Left lobe of liver (tissue), 2 donors: ENCODE measurements at regions not wholly inside any gene's neighbourhood (a gene's known extent, or its start where the extent isn't known, plus 50 kb on each side); places are given as distances from the start of the nearest gene placed in this dataset.

ENCODE experiments used
- ATAC-seq: fragments of 200-7000 bp; cut with Tn5 transposase; one replicate; pipeline ENCODE4 v1.9.1; 2020; ENCODE audit warnings: mild to moderate bottlenecking, moderate library complexity
- DNase-seq: peaks from one replicate; pipeline ENCODE4 v3.0.0-alpha.2; 2020; ENCODE audit warnings: low spot score
- donor health status: DM: no; HTN: no; CAD: no; lungs with moderate emphysema.
- donor health status: DM: no; HTN: yes; CAD: no.

GRCh38 chr6:105967917-105968602 is 118.1 kb upstream of the PRDM1 start:
- ATAC-seq (no peak), DNase-seq (no peak)

GRCh38 chr6:105966481-105966880 is 119.7 kb upstream of the PRDM1 start:
- ATAC-seq (no peak), DNase-seq (no peak)

- DNase-seq (no peak), ATAC-seq (no peak)
These were observed 121.0 kb upstream of the PRDM1 start for GRCh38 chr6:105964979-105965760.

- ATAC-seq = no peak
- DNase-seq = no peak
These were observed 132.0 kb upstream of the PRDM1 start for GRCh38 chr6:105954148-105954547.

- no peak for ATAC-seq
- no peak for DNase-seq
These were observed 133.1 kb upstream of the PRDM1 start for GRCh38 chr6:105952772-105953690.

GRCh38 chr6:105952326-105952725 is 133.8 kb upstream of the PRDM1 start:
- DNase-seq (no peak), ATAC-seq (no peak)

- ATAC-seq (no peak), DNase-seq (no peak)
These were observed 134.8 kb upstream of the PRDM1 start for GRCh38 chr6:105951322-105951721.

- no peak for ATAC-seq
- no peak for DNase-seq
These were observed 136.3 kb upstream of the PRDM1 start for GRCh38 chr6:105949869-105950268.

- ATAC-seq (no peak), DNase-seq (no peak)
These were observed 142.6 kb upstream of the PRDM1 start for GRCh38 chr6:105943514-105943913.

GRCh38 chr6:105941621-105942412 is 144.3 kb upstream of the PRDM1 start:
- DNase-seq (no peak), ATAC-seq (no peak)

- ATAC-seq (no peak), DNase-seq (no peak)
These were observed 145.1 kb upstream of the PRDM1 start for GRCh38 chr6:105940990-105941389.

- DNase-seq (no peak), ATAC-seq (no peak)
These were observed 149.2 kb upstream of the PRDM1 start for GRCh38 chr6:105936972-105937371.

- DNase-seq = no peak
- no peak for ATAC-seq
These were observed 150.7 kb upstream of the PRDM1 start for GRCh38 chr6:105935416-105935815.

- DNase-seq (no peak), ATAC-seq (no peak)
These were observed 151.4 kb upstream of the PRDM1 start for GRCh38 chr6:105934708-105935107.

GRCh38 chr6:105932440-105932839 is 153.7 kb upstream of the PRDM1 start:
- DNase-seq = no peak
- ATAC-seq = no peak

- DNase-seq = no peak
- ATAC-seq = no peak
These were observed 156.5 kb upstream of the PRDM1 start for GRCh38 chr6:105929626-105930025.

- no peak for DNase-seq
- no peak for ATAC-seq
These were observed 159.8 kb upstream of the PRDM1 start for GRCh38 chr6:105926318-105926717.

GRCh38 chr6:105925706-105926105 is 160.4 kb upstream of the PRDM1 start:
- no peak for ATAC-seq
- no peak for DNase-seq

- no peak for DNase-seq
These were observed 164.4 kb upstream of the PRDM1 start for GRCh38 chr6:105921781-105922180.

GRCh38 chr6:105920071-105920470 is 166.1 kb upstream of the PRDM1 start:
- ATAC-seq (no peak), DNase-seq (no peak)

More at GRCh38 chr6:105921781-105922180, 164.4 kb upstream of the PRDM1 start:
- no peak for ATAC-seq
